Ammon's horn (tissue), 1 donor: ENCODE measurements at regions not wholly inside any gene's neighbourhood (a gene's known extent, or its start where the extent isn't known, plus 50 kb on each side); places are given as distances from the start of the nearest gene placed in this dataset.

ENCODE experiments used
- DNase-seq: peaks from one replicate; pipeline ENCODE4 v3.0.0-alpha.2; 2016; ENCODE audit warnings: low spot score

- no peak for DNase-seq
Measured at GRCh38 chr15:46316024-46316423, 681.2 kb downstream of the SQOR start.

DNA sequence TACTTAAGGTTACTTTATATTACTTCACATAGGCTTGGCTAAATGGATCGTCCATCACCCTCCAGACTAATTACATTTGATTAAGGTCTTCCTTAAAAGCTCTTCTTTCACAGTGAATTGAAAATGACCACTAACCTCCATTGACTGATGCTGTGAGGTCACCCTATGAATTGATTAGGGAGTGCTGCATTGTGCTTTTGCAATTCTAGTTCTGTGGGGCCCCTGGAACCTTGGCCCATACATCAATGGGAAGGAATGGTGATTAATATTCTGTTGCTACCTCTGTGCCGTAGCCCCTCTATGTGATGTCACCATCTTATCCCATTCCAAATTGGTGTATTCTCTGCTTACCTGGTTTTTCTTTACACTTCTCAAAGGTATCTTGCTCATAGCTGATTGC, 682.2 kb downstream of the SQOR start:
- no peak for DNase-seq

- DNase-seq = no peak
Measured at GRCh38 chr15:46322753-46323152, 687.9 kb downstream of the SQOR start.

GRCh38 chr15:46326173-46326572, 691.3 kb downstream of the SQOR start:
- no peak for DNase-seq

GRCh38 chr15:46328821-46329220, 694.0 kb downstream of the SQOR start:
- DNase-seq = no peak

- DNase-seq = no peak
Measured at GRCh38 chr15:46329876-46330275, 695.0 kb downstream of the SQOR start.

DNA sequence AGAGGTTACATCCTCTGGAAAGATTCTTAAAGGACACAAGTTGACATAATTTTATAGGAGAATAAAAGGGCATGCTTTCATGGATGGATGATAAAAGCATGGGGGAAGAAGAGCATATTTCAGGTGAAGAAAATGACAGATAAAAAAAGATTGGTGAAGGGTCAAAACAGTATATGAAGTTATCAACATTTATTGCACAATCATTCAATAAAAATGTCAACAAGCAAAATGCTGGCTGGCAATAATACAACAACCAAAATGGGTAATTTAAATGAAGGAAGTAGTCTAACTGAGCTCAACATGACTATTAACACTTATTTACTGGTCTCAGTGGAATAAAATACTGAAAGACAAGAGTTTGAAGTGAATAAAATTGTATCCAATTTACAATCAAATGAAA, 696.7 kb downstream of the SQOR start:
- no peak for DNase-seq

DNA sequence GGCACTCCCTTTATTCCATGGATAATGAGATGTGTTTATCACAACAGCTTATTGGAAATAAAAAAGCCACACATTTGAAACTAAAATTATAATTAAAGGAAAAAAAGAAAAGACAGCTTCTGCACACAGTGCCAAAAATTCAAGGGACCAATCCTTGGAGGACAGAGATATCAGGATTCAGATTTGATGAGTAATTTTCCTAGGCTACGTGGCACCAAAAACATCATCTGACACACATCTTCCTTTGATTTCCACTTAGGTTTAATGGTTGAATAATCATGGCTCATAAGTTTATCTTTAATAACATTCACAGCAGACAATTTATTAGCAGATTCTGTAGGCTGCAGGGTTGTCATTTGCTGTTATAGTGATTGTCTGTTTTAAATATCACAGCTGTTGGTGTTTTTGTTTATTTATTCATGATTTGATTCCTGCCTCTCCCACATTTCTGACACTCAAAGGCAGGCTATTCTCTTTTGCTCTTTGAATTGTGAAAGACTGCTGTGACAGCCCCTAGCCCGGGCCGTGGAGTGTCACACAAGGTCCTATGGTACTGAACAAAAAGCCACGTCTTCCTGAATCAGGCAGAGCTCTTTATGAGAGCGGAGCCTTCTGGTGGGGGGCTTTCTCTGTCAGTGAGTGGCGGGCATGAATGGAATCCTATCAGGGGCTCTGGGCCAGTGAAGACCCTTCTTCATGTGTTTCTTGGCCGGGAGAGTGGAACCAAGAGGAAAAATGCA, 708.5 kb downstream of the SQOR start:
- peak; percentile 9 for DNase-seq

GRCh38 chr15:46344115-46344724, 709.4 kb downstream of the SQOR start:
- peak; percentile 4 for DNase-seq

DNA sequence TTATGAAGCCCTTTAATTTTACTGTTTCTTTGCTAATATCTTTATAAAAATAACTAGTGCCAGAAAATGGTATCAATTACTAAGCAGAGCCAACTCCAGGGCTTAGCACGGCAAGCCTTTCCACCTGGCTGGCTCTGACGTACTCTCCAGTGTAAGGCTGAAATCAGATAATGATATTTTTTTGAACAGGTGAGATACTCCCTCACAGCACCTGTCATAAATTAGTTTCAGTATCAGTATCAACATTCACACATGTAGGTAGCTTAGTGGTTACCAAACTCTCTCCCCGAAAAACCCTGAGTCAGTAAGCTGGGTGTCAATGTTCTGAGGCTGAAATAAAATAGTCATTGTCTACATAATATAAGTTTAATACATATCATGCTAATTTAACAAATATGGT, 710.1 kb downstream of the SQOR start:
- DNase-seq = no peak

- DNase-seq = no peak
Measured at GRCh38 chr15:46354443-46354842, 719.6 kb downstream of the SQOR start.

- DNase-seq = peak; percentile 73
Measured at GRCh38 chr15:46365572-46365971, 730.7 kb downstream of the SQOR start.

- DNase-seq = no peak
Measured at GRCh38 chr15:46366360-46367007, 731.7 kb downstream of the SQOR start.

- no peak for DNase-seq
Measured at GRCh38 chr15:46383978-46384377, 749.1 kb downstream of the SQOR start.

GRCh38 chr15:46386356-46386755, 751.5 kb downstream of the SQOR start:
- no peak for DNase-seq

DNA sequence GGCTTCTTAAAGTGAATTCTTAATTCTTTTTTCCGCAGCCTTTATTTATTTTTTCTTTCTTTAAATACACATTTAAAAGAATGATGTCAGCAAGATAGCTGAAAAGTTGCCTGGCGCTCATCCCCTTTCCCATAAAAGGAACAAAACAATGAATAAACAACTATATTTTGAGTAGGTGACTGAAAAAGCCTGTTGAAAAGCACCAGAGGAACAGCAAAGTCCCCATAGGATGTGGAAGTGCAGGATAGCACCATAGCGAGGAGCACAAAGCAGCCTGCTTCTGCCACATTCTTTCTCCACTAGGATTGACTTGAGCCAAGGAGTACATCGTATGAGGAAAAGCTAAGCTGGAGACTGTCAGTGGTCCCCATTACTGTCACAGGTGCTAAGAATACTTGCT, 754.9 kb downstream of the SQOR start:
- DNase-seq = no peak

DNA sequence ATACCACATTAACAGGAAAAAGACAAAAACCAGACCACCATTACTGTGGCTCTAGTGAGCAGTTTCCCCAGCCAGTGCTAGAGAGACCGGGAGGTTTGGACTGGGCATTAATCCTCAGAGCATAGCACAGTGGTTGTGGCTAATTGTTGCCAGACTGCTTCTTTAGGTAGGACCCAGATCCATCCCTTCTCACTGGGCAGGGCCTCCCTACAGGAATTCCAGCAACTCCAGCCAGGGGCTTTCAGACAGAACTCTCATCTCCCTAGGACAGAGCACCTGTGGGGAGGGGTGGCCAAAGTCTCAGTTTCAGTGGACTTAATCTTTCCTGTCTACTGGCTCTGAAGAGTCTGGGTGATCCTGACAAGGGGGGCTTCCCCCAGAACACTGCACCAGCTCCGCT, 759.6 kb downstream of the SQOR start:
- DNase-seq = no peak

- DNase-seq = no peak
Measured at GRCh38 chr15:46408312-46408711, 773.5 kb downstream of the SQOR start.

- peak; percentile 48 for DNase-seq
Measured at GRCh38 chr15:46409841-46410301, 775.0 kb downstream of the SQOR start.

DNA sequence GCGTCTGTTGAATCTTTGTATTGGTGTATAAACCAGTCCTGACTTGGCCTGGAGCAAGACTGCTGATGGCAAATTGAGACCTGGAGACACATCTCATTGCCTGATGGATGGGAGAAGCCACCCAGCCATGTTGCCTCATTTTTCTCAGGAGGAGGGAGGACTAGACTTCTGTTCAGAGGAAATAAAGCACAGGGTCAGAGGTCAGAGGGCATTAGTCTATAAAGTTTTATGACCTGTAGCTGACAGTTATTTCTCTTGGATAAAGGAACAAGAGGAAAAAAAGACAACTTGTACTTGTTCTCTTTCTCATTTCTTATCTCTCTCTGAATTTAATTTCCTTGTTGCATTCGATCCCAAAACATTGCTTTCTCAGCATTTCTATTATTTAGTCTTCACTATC, 775.9 kb downstream of the SQOR start:
- DNase-seq = no peak

DNA sequence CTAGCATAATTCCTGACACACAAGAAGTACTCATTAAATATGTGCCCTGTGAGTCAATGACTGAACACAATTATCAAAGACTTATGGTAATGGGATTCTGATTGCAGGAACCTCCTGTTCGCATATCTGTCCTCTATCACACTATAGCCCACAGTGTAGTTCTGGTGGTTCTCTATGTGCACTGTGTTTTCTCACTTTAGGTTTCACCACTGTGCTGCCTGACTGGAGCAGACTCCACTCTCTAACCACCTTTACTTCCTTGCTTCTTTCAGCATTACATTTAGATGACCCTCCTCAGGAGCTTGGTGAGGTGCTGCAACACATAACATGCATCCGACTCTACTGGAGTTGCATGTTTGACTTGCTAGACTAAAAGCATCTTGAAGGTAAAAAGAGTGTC, 777.1 kb downstream of the SQOR start:
- DNase-seq = no peak

- DNase-seq = no peak
Measured at GRCh38 chr15:46413799-46414198, 779.0 kb downstream of the SQOR start.

- DNase-seq = no peak
Measured at GRCh38 chr15:46416544-46416943, 781.7 kb downstream of the SQOR start.
